ENCODE measurements at regions not wholly inside any gene's neighbourhood (a gene's known extent, or its start where the extent isn't known, plus 50 kb on each side); places are given as distances from the start of the nearest gene placed in this dataset.
A peak's percentile ranks its signal among the peaks of the same experiment; 100 is the strongest.

GRCh38 chrX:40171513-40172400, 74.0 kb upstream of the BCOR start:
- H3K36me3 ChIP-seq (ENCODE audit: control insufficient read depth, insufficient read depth, low read length): no peaks in the 10 kb centered on the region
- peak; percentile 63 for DNase-seq (ENCODE audit: extremely low read depth, insufficient read length)
- no peaks in the 10 kb centered on the region for H3K27me3 ChIP-seq (replicated peaks; ENCODE audit: control insufficient read depth, insufficient read depth, low read length)
- H3K4me3 ChIP-seq (replicated peaks; ENCODE audit: low read depth, low read length): peak overlapping the region; percentile 65
- TF ChIP-seq CTCF (IDR thresholded peaks at IDR 0.05; ENCODE audit: insufficient read depth, low read length, poor library complexity, severe bottlenecking): no peak

- DNase-seq (ENCODE audit: extremely low read depth, insufficient read length): no peak
- no peak for TF ChIP-seq CTCF (IDR thresholded peaks at IDR 0.05; ENCODE audit: insufficient read depth, low read length, poor library complexity, severe bottlenecking)
- peak overlapping the region; percentile 65 for H3K4me3 ChIP-seq (replicated peaks; ENCODE audit: low read depth, low read length)
- no peaks in the 10 kb centered on the region for H3K27me3 ChIP-seq (replicated peaks; ENCODE audit: control insufficient read depth, insufficient read depth, low read length)
- H3K36me3 ChIP-seq (ENCODE audit: control insufficient read depth, insufficient read depth, low read length): no peaks in the 10 kb centered on the region
Observed at GRCh38 chrX:40170830-40171512, 73.2 kb upstream of the BCOR start.

GRCh38 chrX:40169193-40170101, 71.7 kb upstream of the BCOR start:
- Histone ChIP-seq H3K27me3 (replicated peaks; ENCODE audit: control insufficient read depth, insufficient read depth, low read length) (no peaks in the 10 kb centered on the region), H3K4me3 (replicated peaks; ENCODE audit: low read depth, low read length) (peak overlapping the region; percentile 33), H3K36me3 (ENCODE audit: control insufficient read depth, insufficient read depth, low read length) (no peaks in the 10 kb centered on the region)
- peak; percentile 80 for DNase-seq (ENCODE audit: extremely low read depth, insufficient read length)
- TF ChIP-seq CTCF (IDR thresholded peaks at IDR 0.05; ENCODE audit: insufficient read depth, low read length, poor library complexity, severe bottlenecking): peak; percentile 60

DNA sequence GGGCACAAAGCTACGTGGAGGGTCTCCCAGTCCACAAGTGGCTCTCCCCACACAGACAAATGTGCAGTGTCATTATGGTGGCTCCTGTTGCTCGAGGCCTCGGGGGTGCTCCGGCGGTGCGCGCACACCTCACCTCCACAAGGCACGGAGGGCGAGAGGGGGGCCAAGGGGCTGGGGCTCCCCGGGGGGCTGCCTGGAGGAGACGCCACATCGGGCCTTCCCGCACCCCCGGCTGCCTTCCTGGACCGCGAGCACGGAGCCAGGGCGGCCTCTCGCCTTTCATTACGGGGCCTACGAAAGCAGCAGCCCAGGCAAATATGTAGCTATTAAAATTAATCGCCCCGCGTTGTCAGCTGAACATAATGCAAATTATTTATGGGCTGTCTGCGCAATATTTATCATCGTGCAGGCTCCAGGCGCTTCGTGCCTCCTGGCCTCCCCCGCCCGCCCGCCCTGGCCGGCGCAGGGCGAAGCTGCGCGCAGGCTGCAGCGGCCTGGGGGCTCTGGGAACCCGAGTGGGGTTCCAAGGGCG, 70.8 kb upstream of the BCOR start:
- no peaks in the 10 kb centered on the region for H3K27me3 ChIP-seq (replicated peaks; ENCODE audit: control insufficient read depth, insufficient read depth, low read length)
- DNase-seq (ENCODE audit: extremely low read depth, insufficient read length): no peak
- no peak overlapping the region for H3K4me3 ChIP-seq (replicated peaks; ENCODE audit: low read depth, low read length)
- no peaks in the 10 kb centered on the region for H3K36me3 ChIP-seq (ENCODE audit: control insufficient read depth, insufficient read depth, low read length)
- no peak for TF ChIP-seq CTCF (IDR thresholded peaks at IDR 0.05; ENCODE audit: insufficient read depth, low read length, poor library complexity, severe bottlenecking)

DNA sequence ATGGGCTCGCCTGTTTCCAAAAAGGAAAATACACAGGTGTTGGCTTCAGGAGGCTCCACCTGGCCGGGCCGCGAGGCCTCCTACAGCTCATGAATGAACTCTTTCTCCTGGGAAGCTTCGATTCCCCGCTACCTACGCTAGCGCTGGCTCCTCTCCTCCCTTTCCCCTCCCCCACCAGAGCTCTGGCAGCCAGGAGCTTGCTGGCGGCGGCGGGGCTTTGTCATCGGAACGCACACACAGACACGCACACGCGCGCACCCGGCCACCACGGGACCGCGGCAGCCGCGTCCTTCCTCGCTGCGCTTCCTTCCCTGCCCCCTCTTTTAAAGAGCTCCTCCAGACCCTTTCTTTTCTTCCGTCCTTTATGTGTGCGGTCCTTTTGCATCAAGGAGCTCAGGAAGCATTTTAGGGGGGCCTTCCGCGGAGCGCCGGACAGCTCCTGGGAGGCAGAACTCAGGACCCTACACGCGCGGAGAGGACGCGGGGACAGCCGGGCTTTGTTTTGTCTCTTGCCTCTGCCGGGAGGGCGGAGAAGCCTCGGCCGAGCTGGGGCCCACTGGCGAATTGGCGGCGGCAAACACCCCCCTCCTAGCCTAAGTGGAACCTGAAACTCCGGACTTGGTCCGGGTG, 70.2 kb upstream of the BCOR start:
- no peak for DNase-seq (ENCODE audit: extremely low read depth, insufficient read length)
- Histone ChIP-seq H3K4me3 (replicated peaks; ENCODE audit: low read depth, low read length) (peak overlapping the region; percentile 27), H3K36me3 (ENCODE audit: control insufficient read depth, insufficient read depth, low read length) (no peaks in the 10 kb centered on the region), H3K27me3 (replicated peaks; ENCODE audit: control insufficient read depth, insufficient read depth, low read length) (no peaks in the 10 kb centered on the region)
- TF ChIP-seq CTCF (IDR thresholded peaks at IDR 0.05; ENCODE audit: insufficient read depth, low read length, poor library complexity, severe bottlenecking): no peak

All from GM06990 (cell line).